HG02870 (cell line): ENCODE measurements at regions not wholly inside any gene's neighbourhood (a gene's known extent, or its start where the extent isn't known, plus 50 kb on each side); places are given as distances from the start of the nearest gene placed in this dataset.

ENCODE experiments used
- ATAC-seq: cut with Tn5 transposase; IDR thresholded peaks from one replicate; pipeline ENCODE4 v1.9.1; 2021; ENCODE audit warnings: mild to moderate bottlenecking, moderate library complexity; ENCODE audit not compliant: unreplicated experiment

DNA sequence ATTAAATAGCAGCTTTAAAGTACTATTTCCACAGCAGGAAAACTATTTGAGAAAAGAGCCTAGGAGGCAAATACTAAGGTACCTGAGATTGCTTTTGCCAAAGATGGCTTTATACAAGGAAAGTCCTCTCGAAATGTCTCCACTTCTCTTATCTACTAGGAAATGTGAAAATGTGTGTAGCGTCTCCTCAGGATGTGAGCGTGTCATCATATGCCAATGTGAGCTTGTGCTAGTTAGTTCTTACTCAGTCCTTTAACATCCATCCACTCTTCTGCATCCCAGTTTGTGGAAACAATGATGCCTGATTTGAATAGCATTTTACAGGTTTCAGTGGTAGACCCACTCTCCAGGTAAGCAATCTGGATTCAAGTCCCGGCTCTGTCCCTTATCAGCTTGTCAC lies 421.0 kb downstream of the DYNC2H1 start:
- no peak for ATAC-seq

DNA sequence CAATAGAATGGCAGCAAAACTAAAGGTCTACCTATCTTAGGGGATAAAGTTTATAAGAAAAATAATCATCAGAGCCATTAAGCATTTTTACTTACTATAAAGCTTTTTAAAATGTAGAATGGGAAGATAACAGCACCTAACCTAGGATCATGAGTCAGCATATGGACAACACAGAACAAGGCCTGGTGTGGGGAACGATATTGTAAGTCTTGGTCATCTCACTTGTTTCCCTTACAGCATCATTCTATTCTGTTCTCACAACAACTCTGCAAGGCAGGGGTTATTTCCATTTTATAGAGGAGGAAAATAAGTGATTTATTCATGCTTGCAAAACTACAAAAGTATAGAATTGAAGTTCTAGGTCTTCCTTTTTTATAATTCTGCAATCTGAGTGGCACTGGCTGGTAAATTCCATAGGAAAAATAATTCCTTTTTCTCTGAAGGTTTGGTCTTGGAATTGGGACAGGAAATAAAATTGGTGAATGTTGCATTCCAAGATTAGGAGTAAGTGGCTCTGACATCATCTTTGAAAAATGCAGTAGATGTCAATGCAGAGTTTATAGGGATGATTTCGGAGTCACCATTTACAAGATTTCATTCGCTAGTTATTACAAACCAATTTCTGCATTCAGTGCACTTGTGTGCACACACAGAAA lies 423.0 kb downstream of the DYNC2H1 start:
- no peak for ATAC-seq

DNA sequence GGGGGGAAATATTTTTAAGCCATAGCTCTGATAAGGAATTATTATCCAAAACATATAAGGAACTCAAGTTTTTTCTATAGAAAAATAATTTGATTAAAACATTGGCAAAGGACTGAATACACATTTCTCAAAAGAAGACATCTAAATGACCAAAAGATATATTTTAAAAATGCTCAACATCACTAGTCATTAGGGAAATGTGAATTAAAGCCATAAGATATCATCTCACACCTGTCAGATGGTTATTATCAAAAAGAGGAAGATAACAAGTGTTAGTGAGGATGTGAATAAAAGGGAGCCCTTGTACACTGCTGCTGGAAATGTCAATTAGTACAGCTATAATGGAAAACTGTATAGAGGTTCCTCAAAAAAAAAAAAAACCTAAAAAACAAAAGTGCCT lies 425.0 kb downstream of the DYNC2H1 start:
- no peak for ATAC-seq

DNA sequence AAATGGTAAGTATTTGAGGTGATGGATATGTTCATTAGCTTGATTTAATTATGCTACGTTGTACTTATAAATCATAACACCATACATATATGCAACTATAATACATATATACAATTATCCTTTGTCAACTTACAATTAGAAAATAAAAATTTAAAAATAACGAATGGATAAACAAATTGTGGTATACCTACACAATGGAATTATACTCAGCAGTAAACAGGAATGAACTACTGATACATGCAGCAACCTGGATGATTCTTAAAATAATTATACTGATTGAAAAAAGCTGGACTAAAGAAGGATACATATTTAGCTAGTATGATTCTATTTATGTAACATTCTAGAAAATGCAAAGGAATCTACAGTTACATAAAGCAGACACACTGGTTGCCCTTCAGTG lies 425.7 kb downstream of the DYNC2H1 start:
- no peak for ATAC-seq

DNA sequence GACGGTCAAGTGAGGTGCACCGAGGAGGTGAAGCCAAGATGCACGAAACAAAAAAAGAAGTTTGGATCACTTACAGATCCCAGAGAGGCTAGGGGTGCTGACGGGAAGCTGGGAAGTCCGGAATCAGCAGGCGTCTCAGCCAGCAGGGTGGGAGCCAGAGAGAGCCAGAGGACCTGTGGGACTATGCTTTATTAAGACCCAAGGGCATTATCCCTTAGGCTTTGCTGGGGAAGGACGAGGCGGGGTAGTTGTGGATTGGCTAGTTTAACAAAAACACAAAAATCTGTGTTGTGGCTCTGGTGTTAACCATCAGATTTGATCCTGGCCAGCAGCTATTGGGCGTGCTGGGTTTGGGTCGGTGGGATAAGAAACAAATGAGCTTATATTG lies 427.1 kb downstream of the DYNC2H1 start:
- no peak for ATAC-seq

DNA sequence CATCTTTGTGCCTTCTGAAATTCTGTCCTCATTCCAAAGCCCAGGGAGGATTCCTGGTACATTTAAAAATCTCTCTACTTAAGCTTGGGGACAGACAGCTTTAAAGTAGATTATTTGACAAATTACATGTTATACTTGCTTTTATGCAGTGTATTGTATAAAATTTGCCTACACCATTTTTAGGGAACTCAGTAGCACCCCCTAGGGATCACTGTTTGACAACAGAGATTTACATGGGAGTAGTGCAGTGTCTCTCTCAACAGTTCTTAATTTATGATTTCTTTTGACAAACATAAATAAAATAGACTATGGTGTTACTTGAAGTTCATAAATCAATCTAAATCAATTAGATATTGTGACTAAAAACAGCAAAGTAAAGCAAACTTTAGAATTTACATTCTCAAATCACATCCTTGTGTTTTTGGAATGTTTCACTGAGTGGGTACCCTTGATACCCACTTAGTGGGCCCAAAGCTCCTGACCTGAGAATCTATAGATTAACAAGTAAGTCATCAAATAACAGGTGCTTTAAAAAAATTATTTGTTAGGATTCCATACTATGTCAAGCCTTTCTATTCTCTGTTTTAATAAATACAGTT lies 428.8 kb downstream of the DYNC2H1 start:
- ATAC-seq: no peak

DNA sequence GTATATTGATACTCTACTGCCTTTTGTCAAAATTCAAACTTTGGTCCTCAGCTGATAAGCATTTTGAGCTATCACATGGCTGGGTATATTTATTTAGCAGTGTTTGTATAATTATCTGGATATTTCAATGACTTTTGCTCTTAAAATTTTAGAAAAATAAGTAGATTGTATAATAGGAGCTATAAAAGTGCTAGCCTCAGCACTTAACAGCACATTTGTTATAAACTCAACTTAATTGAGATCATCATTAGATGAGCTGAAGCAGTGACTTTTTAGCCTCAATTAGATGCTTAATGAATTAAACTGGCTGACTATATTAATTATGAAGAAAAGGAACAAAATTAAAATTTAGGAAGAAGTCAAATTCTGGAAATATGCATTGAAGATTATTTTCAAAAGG lies 429.9 kb downstream of the DYNC2H1 start:
- ATAC-seq: no peak

DNA sequence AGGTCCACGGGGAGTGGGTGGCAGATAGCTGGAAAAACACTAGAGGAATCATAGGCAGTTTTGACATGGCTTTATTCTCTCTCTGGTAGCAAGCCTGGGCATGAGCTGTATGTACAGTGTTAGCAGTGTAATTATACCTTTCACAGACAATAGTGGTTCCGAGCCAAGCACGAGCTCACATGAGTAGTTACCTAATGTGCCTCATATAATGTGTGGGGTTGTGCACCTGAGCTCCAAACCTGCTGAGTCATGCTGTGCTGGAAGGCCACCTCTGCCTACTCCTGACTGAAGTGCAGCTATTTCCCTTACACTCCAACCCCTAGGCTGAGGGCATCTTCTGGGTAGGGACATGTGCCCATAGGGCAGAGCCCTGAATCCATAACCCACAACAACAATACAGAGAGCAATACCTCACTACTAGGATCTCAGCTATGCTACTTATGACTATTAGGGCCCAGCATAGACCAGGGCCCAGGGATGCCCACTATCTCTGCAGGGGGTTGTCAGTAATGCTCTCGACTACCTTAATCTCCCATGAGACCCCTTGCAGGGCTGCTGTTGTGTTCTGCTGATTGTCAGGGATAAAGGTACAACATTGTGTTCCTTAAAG lies 432.1 kb downstream of the DYNC2H1 start:
- no peak for ATAC-seq

DNA sequence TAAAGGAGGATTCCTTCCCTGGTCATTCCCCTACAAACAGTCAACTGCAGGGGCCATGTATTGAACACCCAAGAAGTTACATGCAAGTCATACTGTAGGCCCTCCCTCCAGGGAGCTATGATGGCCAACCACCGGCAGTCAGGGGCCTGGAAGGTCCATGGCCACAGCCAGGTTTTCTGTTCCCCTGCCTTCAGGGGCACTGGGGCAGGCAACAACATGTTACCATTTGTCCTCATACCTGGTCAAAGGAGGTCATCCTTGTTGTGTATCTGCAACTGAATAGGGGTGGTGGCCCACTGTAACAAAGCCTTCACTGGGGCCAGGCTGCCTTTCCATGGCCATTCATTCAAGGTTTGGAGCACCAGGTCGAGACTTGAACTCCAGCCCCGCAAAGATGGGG lies 433.6 kb downstream of the DYNC2H1 start:
- ATAC-seq: no peak

DNA sequence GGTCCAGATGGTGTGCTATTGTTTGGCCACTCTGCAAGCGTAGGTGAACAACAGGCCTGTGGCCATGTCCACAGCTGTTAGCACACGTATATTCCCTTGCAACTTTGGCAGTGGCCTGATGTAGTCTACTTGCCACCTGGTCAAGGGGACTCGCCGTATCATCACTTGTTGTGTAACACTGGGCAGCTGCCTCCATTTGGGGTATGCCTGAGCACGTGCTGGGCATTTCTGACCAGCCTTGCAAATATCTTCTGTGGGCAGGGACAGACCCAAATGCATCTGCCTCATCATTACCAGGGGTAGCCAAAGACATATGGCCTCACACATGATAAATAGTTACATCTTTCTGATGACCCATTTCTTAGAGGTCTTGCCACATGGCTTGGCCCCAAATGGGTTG lies 434.2 kb downstream of the DYNC2H1 start:
- ATAC-seq: no peak

DNA sequence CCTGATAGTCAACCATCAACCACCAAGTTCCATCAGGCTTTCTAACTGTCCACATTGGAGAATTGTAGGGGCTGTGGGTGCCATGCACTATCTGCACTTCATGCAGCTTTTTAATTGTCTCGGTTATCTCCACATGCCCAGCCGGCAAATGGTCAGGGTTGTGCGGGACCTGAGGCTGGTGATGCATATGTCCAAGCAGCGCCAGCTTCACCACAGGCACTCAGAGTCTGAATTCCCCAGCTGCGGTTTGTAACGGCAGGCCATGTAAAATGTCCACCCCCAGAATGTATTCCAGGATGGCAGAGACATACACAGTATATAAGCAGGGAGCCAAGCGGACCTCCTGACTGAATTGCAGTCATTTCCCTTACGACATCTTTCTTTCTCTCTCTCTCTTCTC lies 435.6 kb downstream of the DYNC2H1 start:
- ATAC-seq: no peak

DNA sequence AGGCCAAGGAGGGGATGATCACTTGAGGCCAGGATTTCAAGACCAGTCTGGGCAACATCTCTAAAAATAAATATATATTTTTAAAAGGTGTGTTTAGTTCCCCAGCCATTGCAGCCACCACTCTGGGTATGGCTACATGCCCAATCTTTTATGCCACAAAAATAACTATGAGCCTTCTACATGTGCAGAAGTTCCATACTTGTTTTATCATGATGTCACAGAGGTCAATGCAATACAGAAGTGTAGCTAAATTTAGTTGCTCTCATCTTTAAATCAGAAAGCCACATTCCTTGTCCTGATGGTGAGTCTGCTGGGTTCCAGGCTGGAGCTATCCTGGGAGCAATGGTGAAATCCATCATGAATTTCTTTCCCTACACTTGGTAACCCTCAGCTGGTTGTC lies 436.3 kb downstream of the DYNC2H1 start:
- no peak for ATAC-seq

DNA sequence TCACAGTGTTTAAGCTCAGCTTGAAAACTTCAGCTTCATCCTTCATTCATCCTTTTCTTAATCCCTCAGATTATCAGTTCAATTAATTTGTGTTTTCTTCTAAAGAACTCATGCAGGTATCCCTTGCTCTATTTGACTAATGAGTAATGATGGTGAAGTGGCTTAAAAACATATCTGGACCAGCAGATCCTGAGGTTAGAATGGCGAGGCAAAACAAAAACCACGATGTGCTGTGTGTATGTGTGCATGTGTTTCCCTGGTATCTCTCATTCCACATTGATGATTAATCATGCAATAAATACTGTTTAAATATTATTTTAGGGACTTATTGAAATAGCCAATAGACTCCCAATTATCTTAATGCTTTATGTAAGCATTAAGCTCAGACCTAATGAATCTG lies 437.0 kb downstream of the DYNC2H1 start:
- ATAC-seq: no peak

DNA sequence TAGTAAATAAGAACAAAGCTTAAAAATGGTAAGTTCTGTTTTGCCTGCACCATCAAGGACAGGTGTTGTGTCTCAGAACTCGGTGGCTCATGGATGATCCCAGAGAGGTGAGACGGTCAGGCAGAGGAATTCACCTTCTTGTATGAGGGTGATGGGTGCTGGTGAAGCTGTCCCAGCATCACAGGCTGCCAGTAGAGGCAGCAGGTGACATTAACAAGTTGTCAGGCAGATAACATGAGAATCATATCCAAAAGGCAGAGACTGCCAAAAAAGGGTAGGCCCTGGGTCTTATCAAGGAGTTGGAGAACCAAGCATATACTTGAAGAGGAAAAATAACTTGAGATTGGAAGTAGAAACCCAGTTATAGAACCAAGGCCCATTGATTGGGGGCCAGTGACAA lies 437.8 kb downstream of the DYNC2H1 start:
- ATAC-seq: no peak

DNA sequence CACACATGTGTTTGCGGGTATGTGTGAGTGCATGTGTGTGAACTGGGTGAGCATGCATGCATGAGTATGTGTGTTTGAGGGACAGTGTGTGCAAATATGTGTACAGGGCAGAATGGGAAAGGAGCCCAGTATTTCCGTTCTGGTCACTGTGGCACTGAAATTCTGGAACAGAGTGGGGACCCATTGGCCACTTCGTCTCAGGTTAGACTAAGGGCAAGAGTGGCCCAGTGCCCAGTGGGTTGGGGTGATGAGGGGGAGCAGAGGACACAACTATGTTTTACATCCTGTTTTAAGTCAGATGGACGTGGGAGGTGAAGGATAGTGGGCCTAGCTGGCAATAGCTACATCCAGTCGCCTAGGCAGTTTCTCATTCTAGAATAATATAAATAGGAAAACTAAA lies 438.5 kb downstream of the DYNC2H1 start:
- no peak for ATAC-seq

DNA sequence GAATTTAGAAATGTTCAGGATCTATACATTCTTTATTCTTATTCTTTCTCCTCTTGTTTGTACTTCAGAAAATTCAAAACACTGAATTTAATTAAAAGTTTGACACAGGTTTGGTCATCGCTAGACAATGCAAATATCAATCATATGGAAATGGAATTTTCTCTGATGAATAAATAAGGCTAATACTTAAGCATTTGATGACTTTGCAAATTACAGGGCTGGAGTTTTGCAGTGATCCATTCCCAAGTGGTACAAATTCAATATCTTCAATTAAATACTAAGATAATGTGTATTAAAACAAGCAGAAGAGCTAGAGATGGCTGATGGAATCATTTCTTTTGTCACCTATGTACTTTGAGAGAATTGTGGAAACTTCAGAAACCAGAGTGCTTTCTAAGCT lies 439.6 kb downstream of the DYNC2H1 start:
- ATAC-seq: no peak

DNA sequence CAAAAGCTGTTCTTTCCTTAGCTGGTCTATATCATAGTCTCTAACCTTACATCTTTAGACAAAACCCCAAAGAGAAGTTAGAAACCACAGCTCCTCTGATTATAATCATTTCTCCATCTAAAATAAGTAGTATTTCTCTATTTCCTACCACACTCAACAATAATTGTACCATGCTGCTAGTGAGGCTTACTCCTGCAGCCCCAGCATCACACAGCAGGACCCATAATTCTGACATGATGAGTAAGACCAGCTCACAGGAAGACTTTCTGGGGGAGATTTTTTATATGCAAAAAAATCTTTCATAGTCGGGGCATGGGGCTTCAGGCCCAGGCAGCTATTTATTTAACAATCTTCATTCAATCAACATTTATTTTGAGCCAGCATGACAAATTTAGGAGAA lies 441.6 kb downstream of the DYNC2H1 start:
- ATAC-seq: no peak

DNA sequence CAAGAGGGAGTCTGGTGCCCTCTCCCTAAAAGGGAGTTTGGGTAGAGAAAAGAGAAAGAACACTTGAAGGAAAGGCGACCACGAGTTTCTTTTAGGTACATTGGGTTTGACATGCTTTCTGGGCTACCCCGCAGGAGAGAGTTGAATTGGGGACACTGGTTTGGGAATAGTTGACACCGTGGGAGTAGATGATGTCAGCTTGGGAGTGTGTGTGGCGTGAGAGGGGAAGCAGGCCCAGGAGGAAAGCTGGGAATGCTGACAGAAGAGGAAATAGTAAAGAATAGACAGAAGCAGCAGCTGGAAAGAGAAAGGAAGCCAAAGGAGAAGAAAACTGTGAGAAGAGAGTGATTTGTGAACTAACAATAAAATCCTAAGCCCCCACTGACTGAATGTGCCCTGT lies 442.9 kb downstream of the DYNC2H1 start:
- no peak for ATAC-seq

DNA sequence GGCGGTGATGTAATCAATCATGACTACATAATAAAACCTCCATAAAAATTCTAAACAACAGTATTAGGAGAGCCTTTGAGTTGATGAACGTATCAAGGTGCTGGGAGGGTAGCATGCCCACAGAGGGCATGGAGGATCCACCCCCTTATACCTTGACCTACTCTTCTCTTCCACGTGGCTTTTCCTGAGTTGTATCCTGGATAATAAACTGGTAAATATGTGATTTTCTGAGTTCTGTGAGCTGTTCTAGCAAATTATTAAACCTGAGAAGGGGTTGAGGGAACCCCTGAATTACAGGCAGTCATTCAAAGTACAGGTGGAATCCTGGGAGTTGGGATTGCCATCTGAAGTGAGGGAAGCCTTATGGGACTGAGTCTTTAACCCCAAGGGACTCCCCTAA lies 446.9 kb downstream of the DYNC2H1 start:
- no peak for ATAC-seq

DNA sequence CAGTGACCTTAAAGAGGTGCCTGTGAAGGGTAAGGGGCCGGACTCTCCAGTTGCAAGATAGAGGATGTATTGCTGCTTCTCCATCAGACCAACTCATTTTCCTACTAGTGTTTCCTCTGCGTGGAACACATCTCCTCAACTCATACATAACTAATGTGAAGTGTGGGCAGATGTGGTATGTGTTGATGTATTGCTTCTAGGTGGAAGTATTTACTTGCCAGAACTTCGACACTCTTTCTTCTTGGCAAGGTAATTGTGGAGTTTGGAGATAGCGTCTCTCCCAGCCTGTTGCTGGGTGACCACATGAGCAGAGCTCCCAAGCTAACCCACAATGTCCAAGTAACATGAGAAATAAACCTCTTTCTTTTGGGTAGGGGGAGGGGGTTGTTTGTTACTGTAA lies 456.9 kb downstream of the DYNC2H1 start:
- ATAC-seq: no peak

DNA sequence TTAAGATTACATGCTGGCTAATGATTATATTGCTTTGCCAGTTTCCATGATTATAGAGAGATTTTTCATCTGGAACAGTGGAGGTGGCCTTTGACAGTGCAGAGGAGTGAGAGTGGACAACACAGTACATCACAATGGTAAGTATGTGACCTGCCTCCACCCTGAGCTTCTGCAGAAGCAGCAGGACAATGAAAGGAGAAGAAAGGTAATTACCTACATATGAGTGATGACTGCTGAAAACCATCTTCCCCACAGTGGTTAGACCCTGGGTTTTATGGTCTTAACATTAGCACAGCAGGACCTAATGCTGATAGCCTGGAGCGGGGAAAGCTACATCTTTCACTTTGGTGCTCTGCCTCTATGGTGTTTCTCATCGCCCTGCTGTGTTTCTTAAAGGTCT lies 454.7 kb upstream of the DDI1 start:
- ATAC-seq: no peak

DNA sequence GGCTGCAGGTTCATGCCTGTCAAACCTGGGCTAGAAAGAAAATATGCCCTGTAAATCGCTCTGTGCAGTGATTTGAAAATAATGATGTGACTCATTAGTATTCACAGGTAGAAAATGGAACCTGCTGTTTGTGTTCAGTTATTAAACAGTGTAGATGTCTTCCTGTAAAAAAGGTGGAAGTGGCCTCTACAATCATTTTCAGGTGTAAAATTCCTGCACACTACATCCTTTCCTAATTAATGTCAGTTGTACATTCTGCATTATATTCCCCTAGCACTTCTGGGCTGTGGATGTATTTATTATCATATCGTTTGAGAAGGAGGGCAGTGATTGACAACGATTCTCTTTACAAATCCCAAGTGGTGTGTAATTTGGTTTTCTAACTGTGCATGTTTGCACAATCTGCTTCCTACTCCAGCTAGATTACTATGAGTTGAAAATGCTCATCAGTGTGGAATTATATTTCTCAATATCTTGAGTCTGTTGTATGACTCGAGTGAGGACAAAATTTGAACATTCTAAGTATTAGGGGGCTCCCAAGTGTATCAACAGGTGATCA lies 454.0 kb upstream of the DDI1 start:
- ATAC-seq: no peak
